Activated CD8-positive, alpha-beta T cell treated with anti-CD3 and anti-CD28 coated beads, Interleukin-2, amount 10 ng/mL, durations not matched to agents 7 days and 5 days (primary cell): ENCODE measurements at regions not wholly inside any gene's neighbourhood (a gene's known extent, or its start where the extent isn't known, plus 50 kb on each side); places are given as distances from the start of the nearest gene placed in this dataset.
"Not testable (repeated sequence)": the region's sequence is repeated elsewhere in the genome, so short reads cannot be mapped to it uniquely, and the experiment has no call there.

ENCODE experiments used
- ATAC-seq: fragments of 150-1000 bp; cut with Tn5 transposase; one replicate; pipeline ENCODE4 v1.10.0; 2021; ENCODE audit warnings: moderate library complexity
- CTCF ChIA-PET: fragments of 350-600 bp; sonication (Branson Sonifier 250); formaldehyde crosslinking; loops from one replicate; lab custom pipeline; 2021; ENCODE audit warnings: antibody characterized with exemption; lab: Charles Lee
- POLR2A ChIA-PET: fragments of 350-600 bp; sonication (Branson Sonifier 250); formaldehyde crosslinking; loops from one replicate; lab custom pipeline; 2021; ENCODE audit warnings: antibody characterized with exemption; lab: Charles Lee
- DNase-seq: peaks from one replicate; pipeline ENCODE4 v3.0.0-alpha.2; 2020
- H3K27ac Mint-ChIP-seq: one replicate; pipeline ENCODE4 v1.8.0; 2021; ENCODE audit warnings: mild to moderate bottlenecking, mixed read lengths
- H3K27me3 Mint-ChIP-seq: one replicate; pipeline ENCODE4 v1.8.0; 2021; ENCODE audit warnings: low read depth, mixed read lengths
- H3K36me3 Mint-ChIP-seq: one replicate; pipeline ENCODE4 v1.8.0; 2021; ENCODE audit warnings: low read depth, mixed read lengths
- H3K4me1 Mint-ChIP-seq: one replicate; pipeline ENCODE4 v1.8.0; 2021; ENCODE audit warnings: low read depth, mixed read lengths
- H3K4me3 Mint-ChIP-seq: one replicate; pipeline ENCODE4 v1.8.0; 2021; ENCODE audit warnings: mild to moderate bottlenecking, mixed read lengths
- H3K9me3 Mint-ChIP-seq: one replicate; pipeline ENCODE4 v1.8.0; 2022; ENCODE audit warnings: mixed read lengths; ENCODE audit not compliant: insufficient read depth

DNA sequence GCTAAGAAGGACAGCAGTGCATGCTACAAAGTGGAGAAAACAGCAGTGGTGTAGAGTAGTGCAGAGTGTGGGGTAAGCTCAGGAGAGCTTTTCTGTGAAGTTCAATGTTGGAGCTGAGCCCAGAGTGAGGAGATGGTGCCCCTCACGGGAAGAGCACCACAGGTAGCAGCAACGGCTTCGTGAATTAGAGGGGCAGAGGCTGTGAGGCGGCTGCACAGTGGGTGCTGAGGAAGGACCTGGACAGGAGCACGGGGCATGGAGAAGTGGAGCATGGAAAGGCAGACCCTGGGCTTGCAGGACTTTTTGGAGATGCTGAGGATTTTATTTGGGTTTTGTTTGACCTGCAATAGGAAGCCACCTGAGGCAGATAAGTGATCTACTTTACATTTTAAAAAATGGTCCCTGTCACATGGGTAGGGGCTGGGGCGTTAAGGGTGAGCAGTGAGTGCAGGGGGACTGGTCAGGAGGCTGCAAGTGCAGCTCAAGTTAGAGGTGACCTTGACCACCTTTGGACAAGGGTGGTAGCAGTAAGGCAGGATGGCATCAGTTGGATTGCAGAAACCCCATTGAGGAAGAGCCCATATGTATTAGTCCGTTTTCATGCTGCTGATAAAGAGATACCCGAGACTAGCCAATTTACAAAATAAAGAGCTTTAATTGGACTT is 85.0 kb downstream of the MYCN start:
- POLR2A ChIA-PET: no interaction called here
- no peaks in the 10 kb centered on the region for H3K9me3 Mint-ChIP-seq
- no peaks in the 10 kb centered on the region for H3K36me3 Mint-ChIP-seq
- DNase-seq: no peak
- H3K27ac Mint-ChIP-seq: no peak overlapping the region
- H3K4me1 Mint-ChIP-seq: no peaks in the 10 kb centered on the region
- H3K4me3 Mint-ChIP-seq: no peak overlapping the region
- no peaks in the 10 kb centered on the region for H3K27me3 Mint-ChIP-seq
- no peak for ATAC-seq
- CTCF ChIA-PET: no interaction called here

DNA sequence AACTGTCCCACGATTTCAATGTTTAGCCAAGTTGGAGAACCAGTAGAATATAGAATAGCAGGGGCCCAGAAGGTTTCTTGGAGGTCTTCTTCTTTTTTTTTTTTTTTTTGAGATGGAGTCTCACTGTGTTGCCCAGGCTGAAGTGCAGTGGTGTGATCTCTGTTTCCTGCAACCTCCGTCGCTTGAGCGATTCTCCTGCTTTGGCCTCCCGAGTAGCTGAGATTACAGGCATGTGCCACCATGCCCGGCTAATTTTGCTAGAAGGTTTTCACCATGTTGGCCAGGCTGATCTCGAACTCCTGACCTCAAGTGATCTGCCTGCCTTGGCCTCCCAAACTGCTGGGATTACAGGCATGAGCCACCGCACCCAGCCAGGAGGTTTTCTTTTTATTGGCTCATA is 84.3 kb downstream of the MYCN start:
- CTCF ChIA-PET, H3K4me3 Mint-ChIP-seq, H3K27ac Mint-ChIP-seq, H3K36me3 Mint-ChIP-seq, POLR2A ChIA-PET, H3K4me1 Mint-ChIP-seq, H3K9me3 Mint-ChIP-seq, DNase-seq, H3K27me3 Mint-ChIP-seq, ATAC-seq: not testable (repeated sequence)

GRCh38 chr2:16023506-16024360 is 83.4 kb downstream of the MYCN start:
- ChIA-PET POLR2A (no interaction called here), CTCF (no interaction called here)
- Mint-ChIP-seq H3K9me3 (no peaks in the 10 kb centered on the region), H3K27ac (no peak overlapping the region), H3K36me3 (no peaks in the 10 kb centered on the region), H3K27me3 (no peaks in the 10 kb centered on the region), H3K4me3 (no peak overlapping the region), H3K4me1 (no peaks in the 10 kb centered on the region)
- no peak for DNase-seq
- ATAC-seq: no peak

DNA sequence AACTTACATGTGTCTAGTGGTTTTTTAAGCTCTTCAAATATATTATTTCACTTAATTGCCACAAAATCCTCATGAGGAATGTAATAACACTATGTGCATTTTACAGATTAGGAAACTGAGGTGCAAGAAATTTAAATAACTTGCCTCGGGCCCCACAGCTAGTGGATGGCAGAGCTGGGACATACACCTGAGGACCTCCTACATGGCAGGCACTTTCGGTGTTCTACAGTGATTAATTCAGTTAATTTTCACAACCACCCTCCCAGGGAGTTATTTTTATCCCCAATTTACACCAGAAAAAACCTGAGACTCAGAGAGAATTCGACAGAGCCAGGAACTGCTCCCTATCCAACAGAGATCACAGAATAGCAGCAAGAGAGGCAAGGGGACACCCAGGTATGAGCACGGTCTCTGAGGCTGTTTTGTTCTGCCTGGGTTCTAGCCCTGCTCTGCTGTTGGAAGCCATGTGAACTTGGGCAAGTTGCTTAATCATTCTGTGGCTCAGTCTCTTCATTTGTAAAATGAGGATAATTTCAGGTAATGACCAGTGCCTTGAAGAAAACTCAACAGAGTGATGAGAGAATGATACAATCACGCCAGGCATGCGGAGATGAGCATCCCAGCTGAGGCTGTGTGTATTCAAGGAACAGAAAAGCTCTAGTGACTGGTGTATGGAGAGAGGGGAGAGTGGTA is 82.3 kb downstream of the MYCN start:
- DNase-seq (no peak), ATAC-seq (no peak)
- no peak overlapping the region for H3K4me3 Mint-ChIP-seq
- no peaks in the 10 kb centered on the region for H3K9me3 Mint-ChIP-seq
- H3K4me1 Mint-ChIP-seq: no peaks in the 10 kb centered on the region
- no peaks in the 10 kb centered on the region for H3K36me3 Mint-ChIP-seq
- CTCF ChIA-PET: no interaction called here
- POLR2A ChIA-PET: no interaction called here
- no peak overlapping the region for H3K27ac Mint-ChIP-seq
- H3K27me3 Mint-ChIP-seq: no peaks in the 10 kb centered on the region

DNA sequence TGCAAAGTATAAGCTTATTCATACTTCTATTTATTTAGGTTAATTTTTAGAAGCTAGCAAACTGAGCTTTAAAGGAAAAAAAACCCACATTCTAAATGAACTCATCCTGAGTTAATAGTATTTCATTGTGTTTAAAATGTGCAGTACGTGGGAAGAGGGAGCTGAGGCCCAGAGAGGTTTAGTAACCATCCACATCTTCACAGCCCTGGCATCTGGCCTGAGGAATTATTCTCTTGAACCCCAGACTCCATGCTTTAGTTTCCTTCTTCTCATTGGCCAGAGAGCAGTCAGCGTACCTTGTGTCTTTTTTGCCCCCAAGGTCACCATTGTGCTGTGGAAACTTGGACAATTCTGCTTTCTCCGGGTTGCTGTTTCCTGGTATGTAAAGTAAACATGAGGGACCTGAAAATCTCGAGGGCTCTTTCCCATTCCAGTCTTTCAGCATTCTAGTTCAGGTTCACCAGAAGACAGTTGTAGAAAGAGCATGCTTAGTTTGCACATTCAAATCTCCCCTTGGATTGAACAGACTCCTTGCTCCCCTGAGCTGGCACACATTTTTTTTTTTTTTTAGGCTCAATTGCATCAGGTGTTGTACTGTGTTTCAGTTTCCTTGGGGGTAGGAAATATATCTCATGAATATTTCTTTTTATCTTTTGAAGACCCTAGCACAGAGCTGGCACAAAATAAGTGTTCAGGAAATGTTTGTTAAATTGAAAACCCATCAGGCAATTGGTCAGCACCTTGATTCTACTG is 81.4 kb downstream of the MYCN start:
- no peaks in the 10 kb centered on the region for H3K4me1 Mint-ChIP-seq
- H3K9me3 Mint-ChIP-seq: no peaks in the 10 kb centered on the region
- H3K27ac Mint-ChIP-seq: no peak overlapping the region
- DNase-seq (no peak), ATAC-seq (no peak)
- no peaks in the 10 kb centered on the region for H3K36me3 Mint-ChIP-seq
- CTCF ChIA-PET: no interaction called here
- no peaks in the 10 kb centered on the region for H3K27me3 Mint-ChIP-seq
- H3K4me3 Mint-ChIP-seq: no peak overlapping the region
- POLR2A ChIA-PET: no interaction called here

GRCh38 chr2:16020389-16021008 is 80.1 kb downstream of the MYCN start:
- H3K9me3 Mint-ChIP-seq: no peaks in the 10 kb centered on the region
- ChIA-PET POLR2A (no interaction called here), CTCF (no interaction called here)
- DNase-seq: no peak
- no peaks in the 10 kb centered on the region for H3K4me1 Mint-ChIP-seq
- no peak overlapping the region for H3K4me3 Mint-ChIP-seq
- no peaks in the 10 kb centered on the region for H3K36me3 Mint-ChIP-seq
- no peak for ATAC-seq
- no peaks in the 10 kb centered on the region for H3K27me3 Mint-ChIP-seq
- H3K27ac Mint-ChIP-seq: no peak overlapping the region

- no peak for ATAC-seq
- POLR2A ChIA-PET: no interaction called here
- Mint-ChIP-seq H3K4me3 (no peak overlapping the region), H3K4me1 (no peaks in the 10 kb centered on the region), H3K36me3 (no peaks in the 10 kb centered on the region), H3K27me3 (peaks cover 2% of the 10 kb centered on the region), H3K9me3 (no peaks in the 10 kb centered on the region), H3K27ac (no peak overlapping the region)
- CTCF ChIA-PET: no interaction called here
- no peak for DNase-seq
Observed at GRCh38 chr2:16019617-16020351, 79.4 kb downstream of the MYCN start.

GRCh38 chr2:16019060-16019480 is 78.7 kb downstream of the MYCN start:
- DNase-seq (no peak), ATAC-seq (no peak)
- Mint-ChIP-seq H3K9me3 (no peaks in the 10 kb centered on the region), H3K27ac (no peak overlapping the region), H3K4me1 (no peaks in the 10 kb centered on the region), H3K4me3 (no peak overlapping the region), H3K27me3 (peaks cover 8% of the 10 kb centered on the region), H3K36me3 (no peaks in the 10 kb centered on the region)
- ChIA-PET CTCF (no interaction called here), POLR2A (no interaction called here)

GRCh38 chr2:16018277-16019059 is 78.1 kb downstream of the MYCN start:
- ATAC-seq: no peak
- ChIA-PET POLR2A (no interaction called here), CTCF (no interaction called here)
- H3K27ac Mint-ChIP-seq: no peak overlapping the region
- no peak overlapping the region for H3K4me3 Mint-ChIP-seq
- no peak for DNase-seq
- peaks cover 12% of the 10 kb centered on the region for H3K27me3 Mint-ChIP-seq
- H3K36me3 Mint-ChIP-seq: no peaks in the 10 kb centered on the region
- no peaks in the 10 kb centered on the region for H3K9me3 Mint-ChIP-seq
- no peaks in the 10 kb centered on the region for H3K4me1 Mint-ChIP-seq

DNA sequence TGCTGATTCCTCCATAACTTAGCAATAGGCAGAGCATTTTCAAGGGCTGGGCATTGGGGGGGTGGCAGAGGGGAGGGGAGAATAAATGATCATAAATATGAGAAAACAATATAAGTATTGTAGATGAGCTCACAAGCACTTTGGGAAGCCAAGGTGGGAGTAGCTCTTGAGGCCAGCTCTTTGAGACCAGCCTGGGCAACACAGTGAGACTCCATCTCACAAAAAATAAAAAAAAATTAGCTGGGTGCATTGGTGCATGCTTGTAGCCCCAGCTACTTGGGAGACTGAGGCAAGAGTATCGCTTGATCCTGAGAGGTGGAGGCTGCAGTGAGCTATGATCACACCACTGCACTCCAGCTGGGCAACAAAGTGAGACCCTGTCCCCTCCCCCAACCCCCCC is 75.9 kb downstream of the MYCN start:
- ChIA-PET POLR2A (no interaction called here), CTCF (no interaction called here)
- no peak for DNase-seq
- no peak for ATAC-seq
- Mint-ChIP-seq H3K27me3 (peaks cover 20% of the 10 kb centered on the region), H3K36me3 (no peaks in the 10 kb centered on the region), H3K9me3 (no peaks in the 10 kb centered on the region), H3K4me3 (no peak overlapping the region), H3K4me1 (no peaks in the 10 kb centered on the region), H3K27ac (no peak overlapping the region)
